Stimulated activated CD4-positive, alpha-beta T cell treated with anti-CD3 and anti-CD28 coated beads, Interleukin-1b, Interleukin-23, amount 100 ng/mL, for 1 hour (primary cell): ENCODE measurements at regions not wholly inside any gene's neighbourhood (a gene's known extent, or its start where the extent isn't known, plus 50 kb on each side); places are given as distances from the start of the nearest gene placed in this dataset.

ENCODE experiments used
- DNase-seq, 2 donors: peaks; one replicate each; pipeline ENCODE4 v3.0.0-alpha.2; 2020; ENCODE audit warnings: low read depth in 2 of 2

DNA sequence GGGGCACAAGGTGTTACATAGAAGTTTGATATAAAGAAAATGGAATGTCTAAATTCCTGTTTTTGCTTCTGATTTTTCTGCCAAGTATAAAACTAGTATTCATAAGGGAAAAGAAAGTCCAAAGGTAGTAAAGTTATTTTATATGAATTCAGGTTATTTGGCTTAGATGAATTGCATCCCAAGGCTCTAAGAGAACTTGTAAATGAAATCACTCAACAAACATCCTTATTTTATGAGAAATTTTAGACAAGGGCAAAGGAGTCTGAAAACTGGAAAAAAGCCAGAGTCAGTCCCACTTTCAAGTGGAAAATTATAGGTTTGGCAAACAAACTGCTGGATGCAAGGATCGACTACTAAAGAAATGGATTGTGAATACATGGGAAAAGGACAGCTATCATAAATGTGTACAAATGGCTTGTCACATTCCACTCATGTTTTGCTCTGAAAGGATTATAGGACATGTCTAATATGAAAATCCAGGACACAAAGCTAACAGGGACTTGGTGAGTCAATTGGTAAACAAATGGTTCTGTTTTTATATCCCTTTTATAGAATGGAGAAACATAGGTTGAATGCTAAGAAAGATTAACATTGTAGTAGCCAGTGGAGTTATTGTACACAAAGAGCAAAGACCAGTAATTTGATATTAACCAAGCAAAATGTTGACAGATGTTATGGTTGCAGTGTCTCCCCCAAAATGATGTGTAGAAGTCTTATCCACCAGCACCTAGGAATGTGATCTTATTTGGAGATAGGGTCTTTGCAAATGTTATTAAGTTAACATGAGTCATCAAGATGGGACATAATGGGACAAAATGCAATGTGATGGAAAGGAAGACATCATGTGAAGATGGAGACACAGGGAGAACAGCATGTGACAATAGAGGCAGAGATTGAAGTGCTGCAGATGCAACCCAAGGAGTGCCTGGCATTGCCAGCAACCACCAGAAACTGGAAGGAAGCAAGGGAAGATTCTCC, 495.7 kb downstream of the TLE1 start:
- DNase-seq = no peak

DNA sequence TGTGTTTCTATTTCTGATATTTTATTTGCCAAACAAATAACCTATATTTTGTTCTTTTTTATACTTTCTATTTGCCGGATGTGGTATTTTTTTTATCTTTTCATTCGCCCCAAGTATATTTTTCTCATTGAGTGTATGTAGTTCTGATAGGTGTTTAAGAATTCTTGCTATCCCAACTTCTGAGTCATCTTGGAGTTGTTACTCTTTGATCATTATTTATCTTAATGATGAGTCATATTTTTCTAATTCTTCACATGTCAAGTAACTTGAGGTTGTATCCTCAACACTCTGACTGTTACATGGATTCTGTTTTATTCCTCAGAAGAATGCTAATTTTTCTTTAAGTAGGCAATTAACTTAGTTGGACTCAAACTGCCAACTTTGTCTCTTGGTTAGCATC, 498.1 kb downstream of the TLE1 start:
- no peak for DNase-seq

DNA sequence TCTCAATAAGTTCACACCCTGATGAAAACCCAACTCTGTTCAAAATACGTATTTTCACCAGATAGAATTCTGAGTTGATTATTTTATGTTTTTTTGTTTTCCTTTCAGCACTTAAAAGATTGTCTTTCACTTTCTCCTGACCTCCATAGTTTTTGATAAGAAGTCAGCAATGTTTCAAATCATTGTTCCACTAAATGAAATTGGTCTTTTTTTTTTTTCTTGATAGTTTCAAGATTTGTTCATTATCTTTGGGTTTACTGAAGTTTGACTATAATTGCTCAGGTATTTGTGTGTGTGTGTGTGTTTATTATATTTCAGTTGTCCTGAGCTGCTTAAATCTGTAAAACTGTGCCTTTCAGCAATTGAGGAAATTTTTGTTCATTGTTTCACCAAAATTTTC, 498.7 kb downstream of the TLE1 start:
- DNase-seq = no peak

DNA sequence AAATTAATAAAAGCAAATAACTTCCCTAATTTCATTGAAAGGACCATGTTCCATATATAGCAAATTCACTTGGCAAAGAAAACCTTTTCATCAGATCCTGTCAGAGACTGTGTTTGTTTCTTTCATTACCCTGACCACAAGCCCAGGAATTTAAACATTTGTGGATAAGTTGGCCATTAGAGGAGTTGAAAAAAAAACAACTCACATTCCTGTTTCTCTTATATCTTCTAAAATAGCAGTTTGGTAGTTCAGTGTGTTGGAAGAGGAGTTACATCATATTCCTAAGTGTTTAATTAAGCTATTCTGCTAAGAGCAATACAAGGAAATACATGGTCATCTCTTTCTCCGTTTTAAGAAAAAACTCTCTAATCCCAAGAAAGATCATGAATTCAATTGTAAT, 505.6 kb downstream of the TLE1 start:
- DNase-seq = no peak

DNA sequence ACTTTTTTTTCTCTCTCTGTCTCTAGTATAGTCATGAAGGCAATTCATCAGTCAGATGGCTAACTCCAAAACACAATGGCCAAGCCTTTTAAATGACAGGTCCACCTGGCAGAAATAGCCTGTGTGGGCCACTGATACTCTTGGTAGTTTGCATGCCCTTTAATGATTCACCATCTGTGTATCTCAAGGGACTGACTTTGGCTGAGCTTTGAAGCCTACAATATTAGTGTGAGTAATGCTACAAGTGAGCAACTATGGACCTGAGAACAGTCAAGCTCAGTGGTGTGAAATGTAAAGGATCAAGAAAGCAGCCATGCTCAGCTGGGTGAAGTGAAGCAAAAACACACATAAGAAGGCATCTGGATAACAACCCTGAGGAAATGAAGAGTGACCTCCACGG, 506.9 kb downstream of the TLE1 start:
- no peak for DNase-seq

DNA sequence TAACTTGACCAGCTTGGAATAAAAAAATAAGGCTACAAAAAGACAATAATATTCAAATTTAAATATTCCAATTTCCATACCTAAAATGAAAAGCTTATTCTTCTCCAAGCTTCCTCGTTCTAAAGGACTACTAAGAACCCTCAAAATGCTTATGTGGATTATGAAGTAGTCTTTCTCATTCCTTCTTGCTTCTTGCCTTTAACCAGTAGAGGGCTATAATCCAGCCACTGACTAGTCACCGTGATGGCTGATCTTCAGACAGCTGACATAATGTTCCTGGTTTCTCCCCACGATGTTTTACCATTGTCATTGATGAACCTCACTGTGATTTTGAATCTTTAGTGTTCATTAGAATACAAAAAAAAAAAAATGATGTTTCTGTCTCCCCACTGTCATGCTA, 515.3 kb downstream of the TLE1 start:
- DNase-seq = no peak

DNA sequence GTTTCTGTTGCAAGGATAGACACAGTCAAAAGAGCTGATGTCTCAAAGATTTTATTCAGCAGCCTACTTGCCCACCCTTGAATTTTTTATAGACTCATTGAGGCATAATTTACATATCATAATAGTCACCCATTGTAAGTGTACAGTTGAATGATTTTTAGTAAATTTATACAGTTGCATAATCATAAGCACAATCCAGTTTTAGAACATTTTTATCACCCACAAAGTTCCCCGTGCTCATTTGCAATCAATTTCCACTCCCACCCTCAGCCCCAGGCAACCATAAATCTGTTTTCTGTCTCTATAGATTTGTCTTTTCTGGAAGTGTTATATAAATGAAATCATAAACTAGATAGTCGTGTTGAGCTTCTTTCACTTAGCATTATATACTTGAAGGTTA, 517.7 kb downstream of the TLE1 start:
- no peak for DNase-seq

DNA sequence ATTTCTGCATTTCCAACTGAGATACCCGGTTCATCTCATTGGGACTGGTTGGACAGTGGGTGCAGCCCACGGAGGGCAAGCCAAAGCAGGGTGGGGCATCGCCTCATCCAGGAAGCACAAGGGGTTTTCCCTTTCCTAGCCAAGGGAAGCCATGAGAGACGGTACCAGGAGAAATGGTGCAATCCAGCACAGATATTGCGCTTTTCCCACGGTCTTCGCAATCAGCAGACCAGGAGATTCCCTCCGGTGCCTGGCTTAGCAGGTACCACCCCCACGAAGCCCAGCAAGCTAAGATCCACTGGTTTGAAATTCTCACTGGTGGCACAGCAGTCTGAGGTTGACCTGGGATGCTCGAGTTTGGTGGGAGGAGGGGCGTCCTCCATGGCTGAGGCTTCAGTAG, 527.0 kb downstream of the TLE1 start:
- DNase-seq = no peak

DNA sequence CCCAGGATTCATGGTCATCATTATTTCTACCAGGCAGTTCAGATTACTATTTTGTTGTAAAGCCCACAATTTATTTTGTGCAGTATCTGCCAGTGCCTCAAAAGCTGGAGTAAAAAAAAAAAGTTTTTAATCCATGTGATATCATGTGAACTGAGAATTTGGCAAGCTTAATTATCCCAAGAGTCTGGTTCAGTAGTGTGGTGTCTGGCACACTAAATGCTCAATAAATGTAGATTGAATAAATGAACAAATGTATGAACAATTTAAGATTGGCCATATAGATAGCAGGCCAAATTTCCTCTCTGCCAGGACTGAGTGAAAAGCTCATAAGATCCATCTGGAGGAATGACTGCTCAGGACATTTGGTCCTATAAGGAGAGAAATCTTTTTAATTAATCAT, 533.0 kb downstream of the TLE1 start:
- no peak for DNase-seq

DNA sequence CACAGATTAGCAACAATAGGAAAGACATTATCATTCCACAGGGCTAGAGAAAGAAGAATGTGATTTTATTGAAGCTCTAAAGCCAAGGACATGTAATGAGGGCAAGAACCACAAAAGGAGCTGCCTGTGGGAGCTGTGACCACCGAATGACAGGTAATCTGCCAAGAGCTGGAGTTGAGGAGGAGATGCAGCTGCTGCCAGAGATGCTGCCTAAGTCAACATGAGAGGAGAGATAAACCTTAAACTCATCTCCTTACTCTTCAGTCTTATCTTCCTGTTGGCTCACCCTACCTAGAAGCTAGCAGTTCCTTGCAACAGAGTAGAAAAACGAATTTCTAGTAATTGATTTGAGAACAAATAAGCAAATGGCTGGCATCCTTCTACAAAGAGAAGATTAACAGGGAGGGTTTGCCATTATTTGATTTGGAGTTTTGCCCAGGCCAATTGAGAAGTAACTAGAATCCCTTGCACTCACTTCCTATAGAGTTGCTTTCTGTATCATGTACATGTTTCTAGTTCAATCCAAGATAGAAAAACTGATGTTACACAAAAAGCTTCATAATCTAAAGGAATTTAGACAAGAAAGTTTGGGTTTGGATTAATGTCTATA, 539.2 kb downstream of the TLE1 start:
- no peak for DNase-seq

DNA sequence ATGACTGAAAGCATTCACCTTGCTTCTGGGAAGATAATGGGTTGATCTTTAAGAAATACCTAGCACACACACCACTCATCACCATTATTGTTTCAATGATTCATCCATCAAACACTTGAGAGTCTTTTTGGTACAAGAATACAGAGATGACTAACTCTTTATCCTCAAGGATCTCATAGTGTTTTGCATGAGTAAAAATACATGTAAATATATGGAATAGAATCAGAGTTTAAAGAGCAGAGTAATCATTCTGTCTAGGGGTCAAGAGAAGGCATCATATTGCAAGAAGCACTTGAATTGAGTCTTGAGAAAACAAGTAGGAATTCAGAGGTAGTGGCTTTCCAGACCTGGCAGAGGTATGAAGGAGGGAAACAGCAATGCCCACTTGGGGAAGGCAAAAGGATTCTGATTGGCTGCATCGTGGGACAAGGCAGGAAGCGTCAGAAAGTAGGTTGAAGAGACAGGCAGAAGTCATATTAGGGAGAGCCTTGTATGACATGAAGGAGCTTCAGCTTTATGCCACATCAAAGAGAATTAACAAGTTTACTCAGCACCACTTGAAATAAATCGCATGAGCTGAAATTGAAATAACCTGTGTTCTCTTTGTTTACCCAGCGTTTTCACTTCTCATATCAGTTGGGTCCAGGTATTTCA, 542.5 kb downstream of the TLE1 start:
- DNase-seq = no peak

DNA sequence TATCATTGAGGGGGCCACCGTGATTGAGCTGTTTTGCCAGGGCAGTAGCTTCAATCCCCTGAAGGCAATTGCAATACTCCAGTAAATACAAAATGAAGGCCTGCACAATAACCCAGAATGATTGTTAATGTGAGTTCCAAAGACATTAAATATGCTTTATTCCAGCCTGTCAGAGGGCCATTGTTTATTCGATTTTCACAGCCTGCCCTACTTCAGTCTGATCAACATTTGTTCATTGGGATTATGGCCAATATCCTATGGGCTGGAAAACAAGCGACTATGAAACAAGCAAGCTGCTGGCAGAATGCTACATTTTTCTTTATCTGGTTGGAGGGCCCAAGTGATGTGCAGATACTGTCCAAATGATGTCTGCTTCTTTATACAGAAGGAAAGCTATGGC, 543.1 kb downstream of the TLE1 start:
- DNase-seq = no peak

DNA sequence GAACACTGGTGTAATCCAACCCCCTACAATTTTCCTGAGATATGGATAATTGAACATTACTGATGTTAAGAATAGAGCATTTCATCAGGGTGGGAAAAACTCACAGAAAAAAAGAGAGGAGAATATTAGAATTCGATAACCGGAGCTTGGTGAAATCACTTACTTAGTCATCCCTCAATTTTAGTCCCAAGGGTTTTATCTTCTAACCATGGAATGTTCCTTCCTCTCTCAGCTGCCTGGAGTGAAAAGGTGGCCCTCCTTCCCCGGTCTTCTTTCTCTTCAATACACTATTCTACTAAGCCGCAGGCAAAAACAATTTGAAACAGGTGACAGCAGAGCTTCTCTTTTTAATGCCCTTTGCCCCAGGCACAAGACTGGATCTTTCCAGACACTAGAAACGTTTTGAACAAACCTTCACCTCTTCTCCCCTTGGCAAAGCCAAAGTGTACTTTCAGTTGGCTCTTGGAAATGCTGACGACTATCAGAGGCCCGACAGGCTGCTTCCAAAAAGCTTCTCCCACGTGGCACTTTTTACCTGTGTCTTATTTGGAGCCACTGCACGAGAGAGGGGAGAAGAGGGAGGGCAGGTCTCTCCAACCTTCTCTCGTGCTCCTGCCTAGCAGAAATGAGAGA, 543.9 kb downstream of the TLE1 start:
- no peak for DNase-seq

DNA sequence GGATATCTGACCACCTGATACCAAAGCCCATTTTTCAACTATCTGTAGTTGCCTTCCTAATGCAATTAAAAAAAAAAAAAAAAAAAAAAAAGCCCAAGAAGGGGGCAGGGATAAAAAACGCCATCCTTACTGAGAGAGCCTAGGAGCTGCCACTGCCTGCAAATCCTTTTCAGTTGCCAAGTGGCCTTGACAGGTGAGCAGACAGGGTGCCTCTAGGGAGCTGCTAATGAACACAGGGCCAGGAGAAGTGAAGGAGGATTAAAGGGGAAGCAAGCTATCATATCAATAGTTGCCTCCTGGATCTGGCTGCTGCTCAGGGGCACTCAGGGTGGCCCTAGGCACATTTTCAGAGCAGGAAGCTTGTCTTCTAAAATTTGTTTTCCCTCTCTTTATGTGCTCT, 547.4 kb downstream of the TLE1 start:
- DNase-seq = no peak

DNA sequence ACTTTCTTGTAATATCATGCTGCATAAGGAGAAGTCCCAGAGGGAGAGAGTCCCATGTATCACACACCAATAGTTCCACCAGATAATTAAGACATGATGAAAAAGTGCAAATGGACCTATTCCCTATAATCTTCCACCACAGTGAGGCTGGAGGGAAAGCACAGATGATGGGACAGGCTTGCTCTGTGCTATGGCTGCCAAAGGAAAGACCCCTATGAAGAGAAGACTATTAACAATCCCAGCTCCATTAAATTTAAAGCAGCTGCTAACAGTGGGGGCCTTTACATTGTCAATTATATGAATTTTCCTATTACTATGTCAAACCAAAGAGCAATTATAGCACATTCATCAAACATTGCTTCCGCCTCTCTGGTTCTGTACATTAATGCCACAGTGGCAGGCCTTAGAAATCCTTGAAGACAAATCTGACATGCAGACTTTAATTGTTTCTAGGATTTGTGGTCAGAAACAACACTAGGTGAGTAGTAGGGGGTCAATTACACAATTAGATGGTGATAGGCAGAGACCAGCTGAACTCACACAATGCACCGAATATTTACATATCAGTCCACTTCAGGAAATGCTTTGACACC, 551.3 kb downstream of the TLE1 start:
- no peak for DNase-seq

DNA sequence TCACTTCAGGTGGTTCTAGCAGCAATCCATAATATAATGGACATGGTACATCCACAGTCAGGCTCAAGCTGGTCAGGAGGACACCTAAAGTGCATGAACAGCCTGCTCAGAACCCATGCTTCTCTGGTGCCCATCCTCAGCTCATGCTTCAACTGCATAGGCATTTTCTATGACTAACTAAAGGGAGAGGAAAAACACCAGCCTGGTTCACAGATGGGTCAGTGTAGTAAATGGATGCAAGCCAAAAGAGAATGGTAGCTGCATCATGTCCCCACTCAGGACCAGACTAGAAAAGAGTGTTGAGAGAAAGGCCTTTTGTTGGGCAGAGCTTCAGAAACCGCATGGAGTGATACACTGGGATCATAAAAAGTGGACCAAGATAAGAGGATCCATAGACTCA, 556.6 kb downstream of the TLE1 start:
- no peak for DNase-seq

DNA sequence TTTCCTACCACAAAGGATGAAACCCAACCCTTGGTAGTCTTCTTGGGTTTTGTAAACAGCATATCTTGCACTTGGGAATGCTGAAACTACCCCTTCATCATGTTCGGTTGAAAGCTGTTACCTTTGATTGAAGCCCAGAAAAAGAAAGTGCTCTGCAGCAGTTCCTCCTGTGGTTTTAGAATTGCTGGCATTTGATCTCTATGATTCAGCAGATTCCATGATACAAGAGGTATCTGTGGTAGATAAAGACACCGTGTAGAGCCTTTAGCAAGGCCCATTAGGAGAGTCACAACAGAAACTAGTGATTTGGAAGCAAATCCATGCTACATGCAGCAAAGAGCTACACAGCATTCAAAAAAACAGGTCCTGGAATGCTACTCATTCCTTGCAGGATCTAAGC, 557.0 kb downstream of the TLE1 start:
- no peak for DNase-seq

DNA sequence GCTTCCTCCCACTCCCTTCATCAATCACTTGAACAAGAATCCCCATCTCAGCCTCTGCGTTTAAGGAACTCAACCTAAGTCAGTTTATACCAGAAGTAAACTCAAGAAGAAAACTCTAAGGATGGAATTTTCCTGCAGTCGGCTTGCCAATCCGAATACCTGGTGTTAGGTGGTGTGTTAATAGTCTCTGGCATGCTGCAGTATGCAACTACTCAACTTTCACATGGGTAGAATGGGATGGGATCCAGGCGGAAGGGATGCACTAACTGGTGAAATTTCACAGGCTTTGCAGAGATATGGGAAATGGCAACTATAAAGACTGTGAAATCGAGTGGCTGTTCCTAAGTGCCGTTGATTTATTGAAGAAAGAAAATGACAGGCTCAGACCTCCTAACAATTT, 560.6 kb downstream of the TLE1 start:
- no peak for DNase-seq

DNA sequence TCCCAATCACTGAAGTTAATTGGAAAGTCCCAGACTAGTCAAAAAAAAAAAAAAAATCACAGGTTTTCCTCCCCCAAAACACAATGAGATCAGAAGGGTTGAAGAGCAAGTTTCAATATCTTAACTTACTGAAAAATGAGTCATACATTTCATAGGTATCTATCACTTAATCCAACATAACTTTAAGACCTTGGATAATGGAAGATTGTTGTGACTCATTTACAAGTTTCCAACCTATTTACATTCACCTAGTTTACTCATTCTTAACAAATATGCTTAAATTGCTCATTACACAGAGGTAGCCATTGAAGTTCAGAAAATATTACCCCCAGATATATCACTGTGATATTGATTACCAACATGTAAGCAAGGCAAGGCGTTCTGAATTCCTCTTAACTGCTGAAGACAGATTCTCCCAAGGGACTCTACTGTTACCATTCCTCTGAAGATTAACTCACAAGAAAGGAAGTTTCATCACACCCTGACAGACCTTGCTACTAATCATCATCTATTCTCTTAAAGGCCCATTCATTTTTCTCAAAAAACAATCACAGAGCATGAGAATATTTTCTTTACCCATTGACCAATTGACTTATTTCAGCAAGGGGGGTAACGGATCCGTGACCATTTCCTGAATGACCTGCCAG, 563.8 kb downstream of the TLE1 start:
- DNase-seq = no peak

DNA sequence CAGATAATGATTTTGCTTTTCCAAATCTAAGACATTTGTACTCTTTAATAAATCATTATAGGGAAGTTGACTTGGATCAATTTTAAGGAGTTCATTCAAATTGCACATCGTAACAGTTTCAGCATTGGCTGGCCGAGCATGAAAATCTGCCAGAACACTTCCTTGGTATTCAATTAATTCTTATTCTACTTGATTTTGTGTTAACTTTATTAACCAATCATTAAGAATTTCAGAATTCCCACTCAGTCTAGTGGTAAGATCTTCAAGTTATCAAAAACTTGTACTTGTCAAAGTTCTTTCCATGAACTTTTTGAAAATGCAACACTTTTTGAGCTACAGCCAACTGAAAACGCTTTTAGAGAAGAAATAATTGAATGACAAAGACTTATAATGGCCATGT, 565.8 kb downstream of the TLE1 start:
- no peak for DNase-seq

DNA sequence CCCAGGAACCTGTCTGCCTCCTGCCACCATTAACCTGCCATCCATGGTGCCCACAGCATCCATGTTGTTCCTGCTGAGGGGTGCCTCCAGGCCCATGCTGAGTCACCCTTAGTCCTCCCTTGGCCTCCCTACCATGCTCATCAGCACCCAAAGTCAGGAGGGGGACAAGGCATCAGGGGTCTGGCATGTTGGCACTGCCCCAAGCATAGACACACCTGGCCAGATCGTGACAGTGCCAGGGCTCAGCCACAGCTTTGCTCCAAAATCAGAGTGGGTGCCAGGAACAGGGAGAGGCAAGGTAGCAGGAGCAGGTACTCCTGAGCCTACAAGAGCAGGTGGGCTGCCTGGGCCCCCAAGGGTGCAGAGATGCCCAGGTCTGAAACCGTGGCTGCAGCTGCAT, 566.6 kb downstream of the TLE1 start:
- DNase-seq = no peak

DNA sequence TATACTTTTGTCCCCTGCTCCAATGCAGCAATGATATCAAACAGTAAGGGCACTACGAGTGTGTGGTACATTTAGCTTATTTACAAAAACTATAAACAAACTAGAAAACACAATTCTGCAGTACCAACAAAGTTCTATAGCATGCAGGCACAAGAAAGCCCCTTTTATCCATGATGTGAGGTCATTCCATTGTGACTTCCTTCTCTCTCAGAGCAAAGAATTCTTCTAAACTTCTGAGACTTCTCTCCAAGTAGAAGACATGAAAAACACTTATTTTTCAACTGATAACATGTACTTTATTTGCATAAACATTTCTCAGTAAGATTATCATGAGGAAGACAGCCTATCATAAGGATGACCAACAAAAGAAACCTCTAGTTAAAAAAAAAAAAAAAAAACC, 569.8 kb downstream of the TLE1 start:
- DNase-seq = no peak
